Esophagus squamous epithelium (tissue), 5 donors: ENCODE measurements at regions not wholly inside any gene's neighbourhood (a gene's known extent, or its start where the extent isn't known, plus 50 kb on each side); places are given as distances from the start of the nearest gene placed in this dataset.

Experiments
- DNase-seq: peaks from one replicate; lab custom pipeline; 2025; lab: John Stamatoyannopoulos, UW
- H3K27ac ChIP-seq, 4 donors: fragments of 200-600 bp; sonication (generic); one replicate each; pipeline ENCODE4 v1.5.1; 2016 to 2019; ENCODE audit warnings: mild to moderate bottlenecking in 1 of 4
- H3K27me3 ChIP-seq, 4 donors: fragments of 200-600 bp; sonication (generic); 1 replicate in 3 of 4; 2 replicates in 1 of 4; pipeline versions ENCODE4 v1.5.1 to v1.6.0; 2017 to 2021; ENCODE audit warnings: antibody characterized with exemption in 1 of 4
- H3K36me3 ChIP-seq, 3 donors: fragments of 200-600 bp; sonication (generic); one replicate each; pipeline ENCODE4 v1.5.1; 2016 to 2019
- H3K4me1 ChIP-seq, 3 donors: fragments of 200-600 bp; sonication (generic); one replicate each; pipeline ENCODE4 v1.5.1; 2017 to 2019
- H3K4me3 ChIP-seq, 4 donors: fragments of 200-600 bp; sonication (generic); 1 replicate in 3 of 4; 2 replicates in 1 of 4; pipeline ENCODE4 v1.5.1; 2016 to 2019; ENCODE audit warnings: mild to moderate bottlenecking in 2 of 4, moderate library complexity in 1 of 4
- H3K9me3 ChIP-seq, 3 donors: fragments of 200-600 bp; sonication (generic); one replicate each; pipeline ENCODE4 v1.5.1; 2016 to 2019
- POLR2A ChIP-seq, 4 donors: fragments of 450-650 bp; IDR thresholded peaks; one replicate each; pipeline ENCODE4 v1.6.1; 2017; ENCODE audit warnings: antibody characterized with exemption in 4 of 4, mild to moderate bottlenecking in 4 of 4, moderate library complexity in 3 of 4
- WGBS, 2 donors: methylation state at CpG; one replicate each; pipeline ENCODE4 v1.1.5; 2018; 5-methylcytosine and 5-hydroxymethylcytosine counted together
- intact Hi-C: fragments of 100-400 bp; cut with DNase I; formaldehyde crosslinking; loops from one replicate; pipeline ENCODE4 v1.15.0; 2022
- TF ChIP-seq, protein P1 (sequence below), 6 experiments: fragments of 450-650 bp in 4 of 6; fragments of 200-600 bp in 2 of 6; sonication (generic) in 2 of 6; IDR thresholded peaks; one replicate each; pipeline ENCODE4 v1.5.1; 2016 to 2019; ENCODE audit warnings: antibody characterized with exemption in 6 of 6, mild to moderate bottlenecking in 4 of 6, moderate library complexity in 4 of 6
- donor health status: DM: yes; HTN: yes; CAD: no.

DNA sequence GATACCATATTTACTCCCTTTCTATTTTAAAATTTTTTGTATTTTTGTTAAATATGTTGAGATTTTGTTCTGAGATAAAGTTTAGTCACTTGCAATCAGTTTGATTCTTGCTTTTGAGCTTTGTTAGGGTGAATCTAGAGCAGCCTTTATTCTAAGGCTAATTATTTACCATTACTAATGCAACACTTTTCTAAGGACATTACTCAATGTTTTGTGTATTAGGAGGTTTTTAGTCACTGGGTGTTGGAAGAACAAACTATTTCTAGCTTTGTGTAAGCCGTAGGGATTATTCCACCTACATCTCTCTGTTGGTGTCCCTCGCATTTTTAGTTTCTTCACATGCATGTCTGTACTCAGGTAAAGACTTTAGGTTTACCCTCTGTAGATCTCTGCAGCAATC, 379.5 kb upstream of the CD180 start:
- no peak for DNase-seq
- 47 to 56% methylated on average over 2 of the region's 2 CpGs for WGBS, 2 donors
- no peak overlapping the region for H3K4me3 ChIP-seq
- H3K4me1 ChIP-seq, result peaks cover 0 to 27% (median 0%) of the 10 kb centered on the region in 3 donors
- intact Hi-C loops, result no loop called here
- no peaks in the 10 kb centered on the region for H3K36me3 ChIP-seq
- H3K9me3 ChIP-seq, result no peaks in the 10 kb centered on the region
- no peak overlapping the region for H3K27ac ChIP-seq
- no peaks in the 10 kb centered on the region for H3K27me3 ChIP-seq
- TF ChIP-seq, protein P1, sequence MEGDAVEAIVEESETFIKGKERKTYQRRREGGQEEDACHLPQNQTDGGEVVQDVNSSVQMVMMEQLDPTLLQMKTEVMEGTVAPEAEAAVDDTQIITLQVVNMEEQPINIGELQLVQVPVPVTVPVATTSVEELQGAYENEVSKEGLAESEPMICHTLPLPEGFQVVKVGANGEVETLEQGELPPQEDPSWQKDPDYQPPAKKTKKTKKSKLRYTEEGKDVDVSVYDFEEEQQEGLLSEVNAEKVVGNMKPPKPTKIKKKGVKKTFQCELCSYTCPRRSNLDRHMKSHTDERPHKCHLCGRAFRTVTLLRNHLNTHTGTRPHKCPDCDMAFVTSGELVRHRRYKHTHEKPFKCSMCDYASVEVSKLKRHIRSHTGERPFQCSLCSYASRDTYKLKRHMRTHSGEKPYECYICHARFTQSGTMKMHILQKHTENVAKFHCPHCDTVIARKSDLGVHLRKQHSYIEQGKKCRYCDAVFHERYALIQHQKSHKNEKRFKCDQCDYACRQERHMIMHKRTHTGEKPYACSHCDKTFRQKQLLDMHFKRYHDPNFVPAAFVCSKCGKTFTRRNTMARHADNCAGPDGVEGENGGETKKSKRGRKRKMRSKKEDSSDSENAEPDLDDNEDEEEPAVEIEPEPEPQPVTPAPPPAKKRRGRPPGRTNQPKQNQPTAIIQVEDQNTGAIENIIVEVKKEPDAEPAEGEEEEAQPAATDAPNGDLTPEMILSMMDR (IDR thresholded peaks at IDR 0.05), result no peak
- no peak for TF ChIP-seq POLR2A (IDR thresholded peaks at IDR 0.05)

DNA sequence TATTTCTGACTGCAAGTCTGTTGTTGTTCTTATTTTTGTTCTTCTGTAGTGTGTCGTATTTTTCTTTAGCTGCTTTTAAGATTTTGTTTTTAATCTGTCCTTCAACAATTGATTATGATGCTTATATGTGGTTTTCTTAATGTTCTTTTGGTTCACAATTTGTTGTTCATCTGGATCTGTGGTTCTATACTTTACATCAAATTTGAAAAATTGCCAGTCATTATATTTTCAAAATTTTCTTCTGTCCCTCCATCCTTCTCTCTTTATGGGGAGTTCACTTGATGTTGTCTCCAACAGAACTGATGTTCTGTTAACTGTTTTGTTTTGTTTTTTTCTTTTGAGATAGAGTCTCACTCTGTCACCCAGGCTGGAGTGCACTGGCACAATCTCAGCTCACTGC, 378.5 kb upstream of the CD180 start:
- Histone ChIP-seq H3K9me3 (no peaks in the 10 kb centered on the region), H3K36me3 (no peaks in the 10 kb centered on the region), H3K4me1 (peaks cover 0 to 27% (median 0%) of the 10 kb centered on the region in 3 donors), H3K4me3 (no peak overlapping the region), H3K27me3 (no peaks in the 10 kb centered on the region), H3K27ac (no peak overlapping the region)
- no peak for DNase-seq
- TF ChIP-seq POLR2A (IDR thresholded peaks at IDR 0.05), result no peak
- TF ChIP-seq, protein P1 (IDR thresholded peaks at IDR 0.05), result no peak
- WGBS, 2 donors, result 83 to 93% methylated on average over 1 of the region's 1 CpG
- intact Hi-C loops, result no loop called here

DNA sequence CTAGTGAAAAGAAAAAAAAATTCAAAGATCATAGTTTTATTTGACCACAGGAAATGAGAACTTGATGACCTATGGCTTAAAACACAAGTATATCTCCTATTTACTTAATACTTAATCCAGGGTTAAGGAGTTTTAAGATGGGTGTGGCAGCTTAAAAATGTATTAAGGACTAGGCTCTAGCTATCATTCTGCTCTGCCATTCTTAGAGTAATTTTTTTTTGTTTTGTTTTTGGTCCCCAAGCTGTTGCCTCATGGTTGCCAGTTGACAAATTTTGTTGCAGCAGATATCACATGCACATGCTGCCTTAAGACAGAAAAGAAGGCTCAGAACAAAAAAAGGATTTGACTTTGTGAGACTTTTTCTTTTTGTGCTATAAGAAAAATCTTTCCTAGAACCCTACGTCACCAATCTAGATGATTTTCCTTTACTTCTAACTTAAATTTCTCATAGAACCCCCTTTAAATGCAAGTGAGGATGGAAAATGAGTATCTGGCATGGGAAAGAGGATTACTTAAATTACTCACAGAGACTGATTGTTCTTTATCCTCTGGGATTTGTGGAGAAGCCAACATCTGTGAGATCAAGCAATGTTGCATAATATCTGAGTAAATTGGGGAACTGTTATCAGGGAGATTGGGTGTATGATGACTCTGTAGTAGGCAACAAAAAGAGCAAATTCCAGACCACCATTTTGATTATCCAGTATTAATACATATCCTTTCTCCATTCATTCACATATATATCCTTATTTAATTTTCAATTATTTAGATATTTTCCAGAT, 364.7 kb upstream of the CD180 start:
- Histone ChIP-seq H3K4me3 (no peak overlapping the region), H3K27ac (no peak overlapping the region), H3K27me3 (no peaks in the 10 kb centered on the region), H3K36me3 (no peaks in the 10 kb centered on the region), H3K4me1 (peaks cover 0 to 7% (median 0%) of the 10 kb centered on the region in 3 donors), H3K9me3 (peaks cover 0 to 7% (median 0%) of the 10 kb centered on the region in 3 donors)
- 93 to 94% methylated on average over 1 of the region's 1 CpG for WGBS, 2 donors
- intact Hi-C loops, result no loop called here
- TF ChIP-seq, protein P1 (IDR thresholded peaks at IDR 0.05), result no peak
- no peak for TF ChIP-seq POLR2A (IDR thresholded peaks at IDR 0.05)
- no peak for DNase-seq

DNA sequence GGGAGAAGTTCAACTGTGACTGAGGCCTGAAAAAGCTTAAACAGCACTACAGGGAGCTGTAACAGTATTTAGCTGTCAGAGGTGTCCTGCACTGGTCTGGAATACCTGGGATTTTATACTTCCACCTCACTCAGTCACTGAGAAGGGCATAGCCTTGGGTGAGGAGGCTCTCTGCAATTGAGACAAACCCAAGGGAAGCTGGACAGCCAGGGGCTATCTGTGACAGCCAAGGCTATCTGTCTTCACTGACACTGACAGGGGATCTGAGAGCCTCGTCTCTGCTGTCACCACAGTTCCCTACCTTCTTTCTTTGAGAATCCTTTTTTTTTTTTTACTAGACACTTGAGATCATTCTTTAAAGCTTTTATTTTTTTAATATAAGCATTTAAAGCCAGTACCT, 356.2 kb upstream of the CD180 start:
- Histone ChIP-seq H3K27ac (no peak overlapping the region), H3K4me1 (peaks cover 0 to 15% (median 0%) of the 10 kb centered on the region in 3 donors), H3K9me3 (no peaks in the 10 kb centered on the region), H3K36me3 (no peaks in the 10 kb centered on the region), H3K27me3 (no peaks in the 10 kb centered on the region), H3K4me3 (no peak overlapping the region)
- WGBS, 2 donors, result 71 to 77% methylated on average over 1 of the region's 1 CpG
- intact Hi-C loops, result no loop called here
- no peak for DNase-seq
- TF ChIP-seq, protein P1 (IDR thresholded peaks at IDR 0.05), result no peak
- TF ChIP-seq POLR2A (IDR thresholded peaks at IDR 0.05), result no peak

DNA sequence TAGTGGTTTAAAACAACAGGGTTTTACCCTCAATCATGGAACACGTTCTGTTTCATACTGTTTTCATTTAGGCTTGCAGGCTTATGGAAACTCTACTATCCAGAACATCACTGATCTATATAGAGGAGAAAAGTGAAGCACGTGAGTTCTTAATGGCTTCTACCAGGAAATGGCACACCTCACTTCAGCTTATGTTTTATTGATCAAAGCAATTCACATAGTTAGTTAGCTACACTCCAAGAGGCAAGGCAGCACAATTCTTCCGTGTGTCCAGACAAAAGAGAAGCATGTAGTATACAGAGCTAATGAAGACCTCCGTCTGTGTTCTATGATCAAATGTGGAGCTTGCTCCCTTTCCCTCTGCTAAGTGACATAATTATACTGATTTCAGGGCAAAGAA, 353.3 kb upstream of the CD180 start:
- Histone ChIP-seq H3K27me3 (no peaks in the 10 kb centered on the region), H3K36me3 (no peaks in the 10 kb centered on the region), H3K4me1 (peaks cover 0 to 16% (median 0%) of the 10 kb centered on the region in 3 donors), H3K9me3 (no peaks in the 10 kb centered on the region), H3K27ac (no peak overlapping the region), H3K4me3 (no peak overlapping the region)
- intact Hi-C loops, result no loop called here
- WGBS, 2 donors, result 79 to 85% methylated on average over 4 of the region's 4 CpGs
- DNase-seq, result no peak
- TF ChIP-seq, protein P1 (IDR thresholded peaks at IDR 0.05), result no peak
- TF ChIP-seq POLR2A (IDR thresholded peaks at IDR 0.05), result no peak
